ENCODE measurements at regions not wholly inside any gene's neighbourhood (a gene's known extent, or its start where the extent isn't known, plus 50 kb on each side); places are given as distances from the start of the nearest gene placed in this dataset.

DNA sequence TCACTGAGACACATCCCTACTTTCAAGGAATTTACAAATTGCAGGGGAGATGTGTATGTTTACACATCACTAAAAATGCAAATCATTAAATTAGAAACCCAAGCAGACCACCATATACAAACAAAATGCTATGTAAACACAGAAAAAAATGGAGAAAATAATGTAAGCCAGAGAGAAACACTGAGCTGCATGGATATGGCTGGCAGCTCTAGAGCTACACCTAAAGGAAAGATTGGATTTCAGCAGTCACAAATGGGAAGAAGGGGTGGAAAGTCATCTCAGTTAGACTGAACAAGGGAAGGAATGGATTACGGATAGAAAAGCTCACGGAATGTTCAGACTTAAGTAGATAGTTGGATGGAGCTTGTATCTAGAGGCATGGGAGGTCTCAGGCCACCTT, 186.3 kb downstream of the MOSPD2 start:
- TF ChIP-seq, protein P1, sequence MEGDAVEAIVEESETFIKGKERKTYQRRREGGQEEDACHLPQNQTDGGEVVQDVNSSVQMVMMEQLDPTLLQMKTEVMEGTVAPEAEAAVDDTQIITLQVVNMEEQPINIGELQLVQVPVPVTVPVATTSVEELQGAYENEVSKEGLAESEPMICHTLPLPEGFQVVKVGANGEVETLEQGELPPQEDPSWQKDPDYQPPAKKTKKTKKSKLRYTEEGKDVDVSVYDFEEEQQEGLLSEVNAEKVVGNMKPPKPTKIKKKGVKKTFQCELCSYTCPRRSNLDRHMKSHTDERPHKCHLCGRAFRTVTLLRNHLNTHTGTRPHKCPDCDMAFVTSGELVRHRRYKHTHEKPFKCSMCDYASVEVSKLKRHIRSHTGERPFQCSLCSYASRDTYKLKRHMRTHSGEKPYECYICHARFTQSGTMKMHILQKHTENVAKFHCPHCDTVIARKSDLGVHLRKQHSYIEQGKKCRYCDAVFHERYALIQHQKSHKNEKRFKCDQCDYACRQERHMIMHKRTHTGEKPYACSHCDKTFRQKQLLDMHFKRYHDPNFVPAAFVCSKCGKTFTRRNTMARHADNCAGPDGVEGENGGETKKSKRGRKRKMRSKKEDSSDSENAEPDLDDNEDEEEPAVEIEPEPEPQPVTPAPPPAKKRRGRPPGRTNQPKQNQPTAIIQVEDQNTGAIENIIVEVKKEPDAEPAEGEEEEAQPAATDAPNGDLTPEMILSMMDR (IDR thresholded peaks at IDR 0.05) = no peak
- no peak for TF ChIP-seq EP300 (IDR thresholded peaks at IDR 0.05)
- TF ChIP-seq POLR2A (IDR thresholded peaks at IDR 0.05) = no peak
